HUDEP-2 (cell line): ENCODE measurements at regions not wholly inside any gene's neighbourhood (a gene's known extent, or its start where the extent isn't known, plus 50 kb on each side); places are given as distances from the start of the nearest gene placed in this dataset.
A peak's percentile ranks its signal among the peaks of the same experiment; 100 is the strongest.
"Not testable (repeated sequence)": the region's sequence is repeated elsewhere in the genome, so short reads cannot be mapped to it uniquely, and the experiment has no call there.

Experiments used
- DNase-seq, 76 experiments: peaks; one replicate each; lab custom pipeline; 2025; ENCODE audit not compliant: unreplicated experiment in 76 of 76; lab: John Stamatoyannopoulos, UW

GRCh38 chr6:65998544-65998943, 291.5 kb upstream of the EYS start:
- no peak for DNase-seq

- no peak for DNase-seq
Measured at GRCh38 chr6:65997539-65997938, 290.5 kb upstream of the EYS start.

DNA sequence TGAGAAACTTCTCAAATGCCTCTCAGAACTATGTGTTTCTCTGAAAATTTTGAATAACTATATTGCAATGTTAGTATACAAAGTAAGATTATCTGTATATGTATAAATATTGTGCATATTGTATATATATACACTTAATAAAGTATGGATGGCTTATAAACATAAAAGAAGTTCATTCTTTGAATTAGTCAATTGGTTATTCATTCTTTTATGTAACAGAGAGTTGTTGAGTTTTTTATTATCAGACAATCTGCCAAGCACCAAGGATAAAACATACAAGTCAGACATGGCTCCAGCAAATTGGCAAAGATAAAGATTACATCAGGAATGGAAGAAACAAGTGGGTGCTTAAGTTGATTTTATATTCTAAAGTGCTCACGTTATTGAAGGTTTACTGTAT, 289.1 kb upstream of the EYS start:
- DNase-seq: no peak

DNA sequence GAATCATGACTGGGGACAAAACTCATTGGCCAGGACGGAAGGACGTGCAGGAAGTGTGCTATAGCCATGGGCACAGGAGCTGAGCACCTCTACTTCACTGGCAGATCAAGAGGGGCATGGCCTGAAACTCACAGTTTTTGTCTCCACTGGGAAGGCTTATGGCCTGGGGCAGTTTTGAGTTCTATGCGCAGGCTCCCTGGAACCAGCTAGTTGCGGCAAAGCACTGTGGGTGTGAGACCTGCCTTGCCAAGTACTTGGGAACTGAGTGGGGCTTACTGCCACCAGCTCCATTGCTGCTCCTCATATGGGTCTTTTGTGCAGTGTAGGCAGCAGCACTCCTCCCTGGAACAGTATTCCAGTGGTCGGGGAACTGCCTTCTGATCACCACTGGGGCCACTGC, 282.6 kb upstream of the EYS start:
- no peak for DNase-seq

DNA sequence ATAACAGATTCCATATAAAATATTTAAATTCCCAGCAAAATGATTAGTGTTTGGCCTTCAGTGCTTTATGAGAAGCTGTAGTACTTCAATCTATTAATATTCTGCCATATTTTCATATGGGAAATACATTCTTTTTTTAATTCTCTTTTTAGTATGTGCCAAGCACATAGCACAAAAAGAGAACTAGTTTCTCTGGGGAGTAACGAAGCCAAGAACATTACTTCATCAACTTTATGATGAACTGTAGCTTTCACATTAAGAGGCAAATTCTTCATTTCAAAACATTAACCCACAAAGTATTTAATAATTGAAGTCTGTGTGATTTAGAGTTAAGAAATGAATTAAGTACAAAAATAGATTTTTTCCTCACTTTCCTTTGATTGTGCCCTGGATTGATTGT, 281.0 kb upstream of the EYS start:
- DNase-seq: no peak

DNA sequence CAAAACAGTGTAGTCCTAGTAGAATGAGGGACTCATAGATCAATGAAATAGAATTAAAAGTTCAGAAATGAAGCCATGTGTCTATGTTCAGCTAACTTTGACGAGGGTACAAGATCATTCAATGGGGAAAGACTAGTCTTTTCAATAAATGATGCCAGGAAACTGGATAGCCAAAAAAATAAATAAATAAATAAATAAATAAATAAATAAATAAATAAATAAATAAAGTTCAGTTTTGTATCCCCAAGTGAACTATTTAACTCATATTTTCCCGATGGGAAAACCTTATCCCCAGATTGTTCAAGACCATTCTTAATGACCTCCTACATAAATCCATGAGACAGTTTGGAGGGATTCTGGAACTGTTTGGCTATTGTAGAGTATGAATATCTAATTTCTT, 277.1 kb upstream of the EYS start:
- DNase-seq: no peak

DNA sequence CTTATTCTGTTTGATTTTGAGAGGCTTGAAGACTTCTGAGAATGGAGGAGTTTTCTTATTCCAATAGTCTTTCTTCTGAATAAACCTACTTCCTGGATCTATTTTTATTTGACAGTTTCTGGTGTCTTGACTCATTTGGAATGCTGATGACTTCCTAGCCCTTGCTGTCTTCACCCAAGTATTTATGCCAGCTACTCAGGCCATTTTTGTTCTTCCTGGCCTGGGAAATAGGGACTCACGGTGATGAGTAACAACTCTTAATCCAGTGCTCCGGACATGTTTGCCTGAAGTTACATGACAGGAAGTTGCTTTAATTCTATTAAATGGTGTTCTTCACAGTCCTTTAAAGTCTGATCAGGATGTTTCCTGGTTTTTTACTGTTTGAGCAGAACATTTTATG, 272.1 kb upstream of the EYS start:
- no peak for DNase-seq

- DNase-seq: not testable (repeated sequence)
Measured at GRCh38 chr6:65971252-65971651, 264.2 kb upstream of the EYS start.

- DNase-seq: no peak
Measured at GRCh38 chr6:65964261-65964660, 257.2 kb upstream of the EYS start.

GRCh38 chr6:65955034-65955433, 248.0 kb upstream of the EYS start:
- DNase-seq: no peak

DNA sequence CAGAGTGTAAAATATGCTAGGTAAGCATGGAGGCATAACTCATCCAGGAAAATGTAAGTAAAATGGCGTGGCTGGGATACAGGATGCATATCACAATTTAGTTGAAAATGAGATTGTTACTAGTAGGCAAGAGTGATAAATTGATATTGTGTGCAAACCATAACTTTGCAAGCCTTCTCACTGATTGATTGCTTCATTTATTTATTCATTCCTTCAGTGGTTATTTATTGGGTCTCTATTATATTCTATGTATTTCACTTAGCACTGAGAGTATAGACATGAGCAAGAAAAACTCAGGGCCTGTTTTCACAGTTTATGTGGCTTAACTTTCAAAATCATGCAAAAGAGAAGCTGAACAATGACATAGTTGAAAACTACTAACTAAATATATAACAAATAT, 241.0 kb upstream of the EYS start:
- DNase-seq: no peak

DNA sequence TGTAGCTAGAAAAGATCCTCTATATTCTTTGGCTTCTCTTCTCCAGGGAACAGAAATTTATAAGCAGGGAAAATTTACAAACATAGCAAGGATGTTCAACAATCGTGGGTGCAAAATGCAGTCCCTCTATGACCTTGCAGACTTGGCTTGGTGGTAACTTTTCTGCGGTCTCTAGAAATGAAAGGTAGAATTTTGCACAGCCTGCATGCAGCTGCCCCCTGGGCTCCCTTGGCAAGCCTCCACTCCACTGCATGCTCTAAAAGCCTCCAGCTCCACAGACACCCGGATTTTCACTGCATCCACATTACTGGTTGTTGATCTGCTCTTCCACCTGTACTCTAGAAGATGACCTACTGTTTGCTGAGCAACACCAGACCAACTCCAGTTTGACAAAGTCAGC, 236.5 kb upstream of the EYS start:
- no peak for DNase-seq

GRCh38 chr6:65943051-65943450, 236.0 kb upstream of the EYS start:
- no peak for DNase-seq

- DNase-seq: no peak
Measured at GRCh38 chr6:65938000-65938399, 231.0 kb upstream of the EYS start.

GRCh38 chr6:65935412-65935811, 228.4 kb upstream of the EYS start:
- no peak for DNase-seq

GRCh38 chr6:65933390-65933789, 226.4 kb upstream of the EYS start:
- no peak for DNase-seq

DNA sequence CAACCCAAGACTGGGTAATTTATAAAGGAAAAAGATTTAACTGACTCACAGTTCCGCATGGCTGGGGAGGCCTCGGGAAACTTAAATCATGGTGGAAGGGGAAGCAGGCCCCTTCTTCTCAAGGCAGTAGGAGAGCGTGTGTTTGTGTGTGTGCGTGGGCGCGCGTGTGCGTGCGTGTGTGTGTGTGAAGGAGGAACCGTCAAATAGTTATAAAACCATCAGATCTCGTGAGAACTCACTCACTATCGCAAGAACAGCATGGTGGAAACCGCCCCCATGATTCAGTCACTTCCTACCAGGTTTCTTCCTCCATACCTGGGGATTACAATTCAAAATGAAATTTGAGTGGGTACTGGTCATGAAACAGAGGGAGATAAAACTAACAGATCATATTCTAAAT, 220.1 kb upstream of the EYS start:
- DNase-seq: no peak

DNA sequence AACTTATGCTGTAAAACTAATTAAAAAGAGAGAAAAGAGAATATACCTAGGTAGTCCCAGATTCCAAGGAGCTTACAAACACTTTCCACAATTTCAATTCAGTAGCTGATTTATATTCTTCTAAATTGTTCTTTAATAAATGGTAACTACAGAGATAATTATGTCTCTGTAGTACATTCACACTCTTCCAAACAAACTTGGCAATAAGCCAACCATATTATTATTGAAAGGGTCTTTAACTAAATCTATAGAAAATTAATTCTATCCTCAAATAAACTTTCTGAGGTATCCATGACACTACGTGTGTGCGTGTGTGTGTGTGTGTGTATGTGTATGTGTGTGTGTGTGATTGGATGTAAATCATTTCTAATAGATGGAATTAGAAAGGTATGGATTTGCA, 217.4 kb upstream of the EYS start:
- DNase-seq: no peak

DNA sequence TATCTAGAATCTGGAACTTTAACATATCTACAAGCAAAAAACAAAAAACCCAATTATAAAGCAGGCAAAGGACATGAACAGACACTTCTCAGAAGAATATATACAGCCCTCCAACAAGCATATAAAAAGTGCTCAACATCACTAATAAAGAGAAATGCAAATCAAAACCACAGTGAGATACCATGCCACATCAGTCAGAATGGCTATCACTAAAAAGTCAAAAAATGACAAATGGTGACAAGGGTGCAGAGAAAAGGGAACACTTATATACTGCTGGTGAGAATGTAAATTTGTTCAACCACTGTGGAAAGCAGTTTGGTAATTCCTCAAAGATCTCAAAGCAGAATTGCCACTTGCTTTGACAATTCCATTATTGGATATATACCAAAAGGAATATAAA, 215.0 kb upstream of the EYS start:
- no peak for DNase-seq

GRCh38 chr6:65908065-65908464, 201.0 kb upstream of the EYS start:
- DNase-seq: peak in 1 of 76 experiments; percentile 6

GRCh38 chr6:65903992-65904391, 197.0 kb upstream of the EYS start:
- no peak for DNase-seq

GRCh38 chr6:65900928-65901327, 193.9 kb upstream of the EYS start:
- no peak for DNase-seq

- no peak for DNase-seq
Measured at GRCh38 chr6:65896140-65896539, 189.1 kb upstream of the EYS start.

DNA sequence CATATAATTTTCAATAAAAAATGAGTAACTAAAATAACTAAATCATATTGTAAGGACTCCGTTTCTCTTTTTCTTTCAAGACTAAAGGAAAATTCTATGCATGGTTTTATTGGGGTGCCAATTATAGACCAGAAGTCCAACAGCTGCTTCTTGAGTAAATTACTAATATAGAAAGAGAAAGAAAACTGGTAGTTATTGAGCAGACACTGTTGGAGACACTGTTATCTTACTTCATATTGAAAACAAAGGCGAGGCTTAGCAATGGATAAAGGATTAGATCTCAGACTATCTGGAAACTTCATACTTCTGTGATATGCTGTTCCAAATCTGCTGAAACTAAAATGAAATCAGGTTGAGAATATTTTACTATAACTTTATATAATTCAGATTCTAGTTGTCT, 169.6 kb upstream of the EYS start:
- DNase-seq: no peak
